Trophoblast cell (in vitro differentiated cells and primary cell): ENCODE measurements at regions not wholly inside any gene's neighbourhood (a gene's known extent, or its start where the extent isn't known, plus 50 kb on each side); places are given as distances from the start of the nearest gene placed in this dataset.

Source experiments
- DNase-seq, 2 donors: peaks; one replicate each; pipeline ENCODE4 v3.0.0-alpha.2; 2016
- H2AFZ ChIP-seq: 2 replicates; pipeline ENCODE4 v1.6.1; 2013; ENCODE audit warnings: low read length, moderate library complexity, mild to moderate bottlenecking; ENCODE audit not compliant: insufficient read depth, poor library complexity
- H2AK5ac ChIP-seq: 2 replicates; pipeline ENCODE4 v1.6.1; 2013; ENCODE audit warnings: mild to moderate bottlenecking, low read length
- H2BK120ac ChIP-seq: 2 replicates; pipeline ENCODE4 v1.6.1; 2013; ENCODE audit warnings: low read length, mild to moderate bottlenecking, moderate library complexity; ENCODE audit not compliant: insufficient read depth, poor library complexity
- H2BK12ac ChIP-seq: 2 replicates; pipeline ENCODE4 v1.6.1; 2013; ENCODE audit warnings: mild to moderate bottlenecking, low read length, moderate library complexity
- H2BK5ac ChIP-seq: 2 replicates; pipeline ENCODE4 v1.6.1; 2013; ENCODE audit warnings: low read length, low read depth, moderate library complexity, mild to moderate bottlenecking; ENCODE audit not compliant: poor library complexity
- H3K14ac ChIP-seq: 2 replicates; pipeline ENCODE4 v1.6.1; 2013; ENCODE audit warnings: mild to moderate bottlenecking, low read length
- H3K18ac ChIP-seq: 2 replicates; pipeline ENCODE4 v1.6.1; 2013; ENCODE audit warnings: mild to moderate bottlenecking, low read length
- H3K23ac ChIP-seq: 2 replicates; pipeline ENCODE4 v1.6.1; 2013; ENCODE audit warnings: low read length
- H3K27ac ChIP-seq: 2 replicates; pipeline ENCODE4 v1.5.1; 2013; ENCODE audit warnings: low read depth, mild to moderate bottlenecking, inconsistent platforms, low read length, moderate library complexity
- H3K27me3 ChIP-seq: 2 replicates; pipeline ENCODE4 v1.6.1; 2013; ENCODE audit warnings: inconsistent platforms, mild to moderate bottlenecking, low read length, moderate library complexity; ENCODE audit not compliant: insufficient read depth
- H3K36me3 ChIP-seq, 2 experiments: 1 replicate in 1 of 2; 2 replicates in 1 of 2; pipeline ENCODE4 v1.6.1; 2013; ENCODE audit warnings: low read length in 2 of 2, mild to moderate bottlenecking in 2 of 2, moderate library complexity in 1 of 2; ENCODE audit not compliant: insufficient read depth in 2 of 2, control insufficient read depth in 1 of 2
- H3K4ac ChIP-seq: 2 replicates; pipeline ENCODE4 v1.6.1; 2013; ENCODE audit warnings: low read depth, mild to moderate bottlenecking, low read length, moderate library complexity
- H3K4me1 ChIP-seq, 2 experiments: 1 replicate in 1 of 2; 2 replicates in 1 of 2; pipeline ENCODE4 v1.6.1; 2013; ENCODE audit warnings: low read length in 2 of 2, mild to moderate bottlenecking in 2 of 2, moderate library complexity in 1 of 2; ENCODE audit not compliant: insufficient read depth in 2 of 2, control insufficient read depth in 1 of 2
- H3K4me2 ChIP-seq: 2 replicates; pipeline ENCODE4 v1.6.1; 2013; ENCODE audit warnings: inconsistent platforms, mild to moderate bottlenecking, low read length, moderate library complexity
- H3K4me3 ChIP-seq: 2 replicates; pipeline ENCODE4 v1.5.1; 2013; ENCODE audit warnings: mild to moderate bottlenecking, low read depth, low read length, inconsistent platforms
- H3K79me1 ChIP-seq: one replicate; pipeline ENCODE4 v1.6.1; 2013; ENCODE audit warnings: low read length
- H3K79me2 ChIP-seq: 2 replicates; pipeline ENCODE4 v1.6.1; 2013; ENCODE audit warnings: low read length, mild to moderate bottlenecking; ENCODE audit not compliant: control insufficient read depth, insufficient read depth, poor library complexity
- H3K9ac ChIP-seq: 2 replicates; pipeline ENCODE4 v1.6.1; 2013; ENCODE audit warnings: mild to moderate bottlenecking, low read length
- H3K9me3 ChIP-seq: 2 replicates; pipeline ENCODE4 v1.6.1; 2013; ENCODE audit warnings: low read depth, mild to moderate bottlenecking, control low read depth, inconsistent platforms, low read length; ENCODE audit not compliant: insufficient read depth
- H4K12ac ChIP-seq: 2 replicates; pipeline ENCODE4 v1.6.1; 2013; ENCODE audit warnings: low read depth, mild to moderate bottlenecking, low read length, moderate library complexity
- H4K8ac ChIP-seq: 2 replicates; pipeline ENCODE4 v1.6.1; 2013; ENCODE audit warnings: low read depth, mild to moderate bottlenecking, low read length, moderate library complexity
- H4K91ac ChIP-seq: one replicate; pipeline ENCODE4 v1.6.1; 2013; ENCODE audit warnings: low read depth, mild to moderate bottlenecking, low read length, moderate library complexity
- WGBS: extraction: QIAGEN DNeasy Blood & Tissue Kit; methylation state at CpG from one replicate; pipeline ENCODE4 v1.1.7; 2013; ENCODE audit warnings: missing lambda C conversion rate; ENCODE audit not compliant: insufficient read length, insufficient coverage; ENCODE audit errors: extremely low coverage; 5-methylcytosine and 5-hydroxymethylcytosine counted together

DNA sequence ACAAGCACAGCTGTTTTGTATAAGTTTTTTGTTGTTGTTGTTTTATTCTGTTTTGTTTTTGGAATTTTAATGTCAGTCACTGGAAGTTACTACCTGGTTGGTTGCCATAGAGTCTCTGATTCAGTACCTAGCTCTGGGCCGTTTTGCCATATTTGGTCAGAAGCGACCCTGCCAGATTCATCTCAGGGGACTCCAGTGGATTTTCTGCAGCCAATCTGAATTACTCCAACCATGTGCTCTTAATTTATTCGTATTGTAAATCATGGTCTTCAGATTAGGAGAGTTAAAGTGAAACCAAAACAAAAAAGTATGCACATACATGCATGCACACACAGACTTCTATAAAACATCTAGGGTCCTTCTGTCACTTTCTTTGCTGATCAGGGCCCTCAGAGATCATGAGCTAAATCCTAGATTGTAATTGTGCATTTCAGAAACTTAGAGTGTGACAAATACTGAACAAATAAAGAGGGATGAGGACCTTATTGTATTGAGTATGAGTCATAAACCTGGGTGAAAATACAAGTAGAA, 317.4 kb upstream of the UBE2E3 start:
- Histone ChIP-seq H3K9ac (no peak overlapping the region), H3K14ac (no peak overlapping the region), H3K4me3 (no peak overlapping the region), H2BK5ac (no peak overlapping the region), H3K4me2 (no peak overlapping the region), H2BK120ac (no peak overlapping the region), H4K91ac (no peak overlapping the region), H3K36me3 (no peaks in the 10 kb centered on the region), H3K79me2 (no peaks in the 10 kb centered on the region), H3K4ac (no peak overlapping the region), H3K27me3 (no peaks in the 10 kb centered on the region), H2AK5ac (no peak overlapping the region), H4K8ac (no peak overlapping the region), H3K23ac (no peak overlapping the region), H3K79me1 (peaks cover 1% of the 10 kb centered on the region), H4K12ac (no peak overlapping the region), H3K9me3 (no peaks in the 10 kb centered on the region), H3K18ac (no peak overlapping the region), H3K27ac (no peak overlapping the region), H2BK12ac (no peak overlapping the region), H2AFZ (no peak overlapping the region), H3K4me1 (no peaks in the 10 kb centered on the region)
- no CpG with 5 or more reads among the region's 3 CpGs for WGBS
- DNase-seq, result no peak

- H4K91ac ChIP-seq, result no peak overlapping the region
- H3K36me3 ChIP-seq, result no peaks in the 10 kb centered on the region
- H3K4ac ChIP-seq, result no peak overlapping the region
- WGBS, result no CpG with 5 or more reads among the region's 1 CpG
- no peak overlapping the region for H4K8ac ChIP-seq
- H3K18ac ChIP-seq, result no peak overlapping the region
- H3K14ac ChIP-seq, result no peak overlapping the region
- no peak overlapping the region for H3K4me2 ChIP-seq
- H2BK5ac ChIP-seq, result no peak overlapping the region
- no peak overlapping the region for H4K12ac ChIP-seq
- H3K4me3 ChIP-seq, result no peak overlapping the region
- H3K4me1 ChIP-seq, result no peaks in the 10 kb centered on the region
- no peaks in the 10 kb centered on the region for H3K9me3 ChIP-seq
- H3K79me2 ChIP-seq, result no peaks in the 10 kb centered on the region
- H3K23ac ChIP-seq, result no peak overlapping the region
- no peak overlapping the region for H3K27ac ChIP-seq
- DNase-seq, result no peak
- no peak overlapping the region for H2AFZ ChIP-seq
- H2BK120ac ChIP-seq, result no peak overlapping the region
- peaks cover 1% of the 10 kb centered on the region for H3K79me1 ChIP-seq
- no peak overlapping the region for H2BK12ac ChIP-seq
- H2AK5ac ChIP-seq, result no peak overlapping the region
- H3K9ac ChIP-seq, result no peak overlapping the region
- no peaks in the 10 kb centered on the region for H3K27me3 ChIP-seq
These were observed 317.9 kb upstream of the UBE2E3 start for GRCh38 chr2:180662521-180662920.

DNA sequence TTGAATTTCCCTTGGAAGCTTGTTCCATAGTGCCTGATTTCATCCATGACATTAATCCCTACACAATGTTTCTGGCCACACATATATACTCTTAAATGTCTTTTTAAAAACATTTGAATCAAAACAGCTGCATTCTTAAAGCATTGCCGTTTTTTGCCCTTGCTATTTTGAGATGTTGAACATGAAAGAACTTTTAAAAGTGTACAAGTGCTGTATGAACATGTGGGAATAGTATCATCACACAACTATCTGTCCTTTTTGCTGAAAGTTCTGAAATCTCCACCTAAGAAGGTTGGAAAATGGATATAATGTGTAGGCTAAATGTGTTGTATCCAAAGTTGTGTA, 318.7 kb upstream of the UBE2E3 start:
- H3K27me3 ChIP-seq, result no peaks in the 10 kb centered on the region
- no peak overlapping the region for H2BK120ac ChIP-seq
- no CpG with 5 or more reads among the region's 1 CpG for WGBS

DNA sequence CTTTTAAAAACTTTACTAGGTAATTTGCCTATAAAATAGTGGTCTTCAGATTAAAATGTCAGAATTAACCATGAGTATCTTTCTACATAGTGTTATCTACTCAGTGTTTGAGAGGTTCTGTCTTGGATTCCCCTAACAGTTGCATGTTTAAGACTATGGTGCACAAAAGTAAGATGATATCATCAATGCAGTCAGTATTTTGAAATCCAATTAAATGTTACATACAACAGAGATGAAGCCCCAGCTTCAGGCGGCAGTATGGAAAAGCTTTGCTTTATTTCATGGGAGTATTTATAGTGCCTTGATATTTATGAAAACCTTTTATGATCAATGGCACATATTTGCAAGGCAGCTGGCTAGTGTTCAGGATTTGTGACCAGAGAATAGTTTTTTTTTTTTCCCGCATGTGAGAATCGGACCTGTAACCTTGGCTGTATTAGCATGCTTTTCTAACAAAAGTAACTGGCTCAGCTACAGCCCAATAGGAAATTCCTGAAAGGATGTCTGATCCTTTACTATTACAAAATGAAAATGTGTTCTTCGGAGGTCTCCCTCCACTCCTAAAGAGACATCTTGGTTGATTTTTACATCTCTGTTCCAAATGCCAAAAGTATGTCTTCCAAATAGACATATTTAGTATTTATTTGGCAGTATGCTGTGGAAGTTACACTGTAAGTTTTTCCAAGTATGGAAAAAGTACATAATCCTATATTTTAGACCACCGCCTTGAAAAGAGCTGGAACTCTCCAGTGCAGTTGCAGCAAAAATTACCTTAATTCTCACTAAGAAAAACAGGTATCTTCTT, 319.3 kb upstream of the UBE2E3 start:
- Histone ChIP-seq H3K9ac (no peak overlapping the region), H2BK120ac (no peak overlapping the region), H3K4me1 (no peaks in the 10 kb centered on the region), H4K12ac (no peak overlapping the region), H3K14ac (no peak overlapping the region), H3K9me3 (no peaks in the 10 kb centered on the region), H3K27ac (no peak overlapping the region), H4K8ac (no peak overlapping the region), H2AFZ (no peak overlapping the region), H4K91ac (no peak overlapping the region), H3K27me3 (no peaks in the 10 kb centered on the region), H2BK5ac (no peak overlapping the region), H3K18ac (no peak overlapping the region), H3K4ac (no peak overlapping the region), H2BK12ac (no peak overlapping the region), H3K36me3 (no peaks in the 10 kb centered on the region), H3K4me3 (no peak overlapping the region), H3K4me2 (no peak overlapping the region), H2AK5ac (no peak overlapping the region), H3K23ac (no peak overlapping the region), H3K79me1 (peaks cover 1% of the 10 kb centered on the region), H3K79me2 (no peaks in the 10 kb centered on the region)
- DNase-seq, result no peak
- WGBS, result no CpG with 5 or more reads among the region's 5 CpGs

More for the DNA sequence above, 318.7 kb upstream of the UBE2E3 start:
- no peak overlapping the region for H3K23ac ChIP-seq
- H3K27ac ChIP-seq, result no peak overlapping the region
- H3K9ac ChIP-seq, result no peak overlapping the region
- H2AFZ ChIP-seq, result no peak overlapping the region
- H4K8ac ChIP-seq, result no peak overlapping the region
- H3K4me2 ChIP-seq, result no peak overlapping the region
- no peak overlapping the region for H3K18ac ChIP-seq
- no peak overlapping the region for H3K4me3 ChIP-seq
- H4K12ac ChIP-seq, result no peak overlapping the region
- peaks cover 1% of the 10 kb centered on the region for H3K79me1 ChIP-seq
- H3K36me3 ChIP-seq, result no peaks in the 10 kb centered on the region
- no peak overlapping the region for H2BK5ac ChIP-seq
- H3K4me1 ChIP-seq, result no peaks in the 10 kb centered on the region
- no peak overlapping the region for H3K4ac ChIP-seq
- H2AK5ac ChIP-seq, result no peak overlapping the region
- no peaks in the 10 kb centered on the region for H3K9me3 ChIP-seq
- H4K91ac ChIP-seq, result no peak overlapping the region
- no peak overlapping the region for H2BK12ac ChIP-seq
- H3K14ac ChIP-seq, result no peak overlapping the region
- no peak for DNase-seq
- H3K79me2 ChIP-seq, result no peaks in the 10 kb centered on the region
